NOMO-1 treated with dmso at 0.1 percent for 144 hours (cell line): ENCODE measurements at regions not wholly inside any gene's neighbourhood (a gene's known extent, or its start where the extent isn't known, plus 50 kb on each side); places are given as distances from the start of the nearest gene placed in this dataset.

Experiments used
- DNase-seq: peaks from one replicate; lab custom pipeline; 2025; ENCODE audit not compliant: unreplicated experiment; lab: John Stamatoyannopoulos, UW

- no peak for DNase-seq
Measured at GRCh38 chr4:18934197-18934596, 912.6 kb upstream of the LCORL start.

- no peak for DNase-seq
Measured at GRCh38 chr4:18932730-18933339, 911.3 kb upstream of the LCORL start.

DNA sequence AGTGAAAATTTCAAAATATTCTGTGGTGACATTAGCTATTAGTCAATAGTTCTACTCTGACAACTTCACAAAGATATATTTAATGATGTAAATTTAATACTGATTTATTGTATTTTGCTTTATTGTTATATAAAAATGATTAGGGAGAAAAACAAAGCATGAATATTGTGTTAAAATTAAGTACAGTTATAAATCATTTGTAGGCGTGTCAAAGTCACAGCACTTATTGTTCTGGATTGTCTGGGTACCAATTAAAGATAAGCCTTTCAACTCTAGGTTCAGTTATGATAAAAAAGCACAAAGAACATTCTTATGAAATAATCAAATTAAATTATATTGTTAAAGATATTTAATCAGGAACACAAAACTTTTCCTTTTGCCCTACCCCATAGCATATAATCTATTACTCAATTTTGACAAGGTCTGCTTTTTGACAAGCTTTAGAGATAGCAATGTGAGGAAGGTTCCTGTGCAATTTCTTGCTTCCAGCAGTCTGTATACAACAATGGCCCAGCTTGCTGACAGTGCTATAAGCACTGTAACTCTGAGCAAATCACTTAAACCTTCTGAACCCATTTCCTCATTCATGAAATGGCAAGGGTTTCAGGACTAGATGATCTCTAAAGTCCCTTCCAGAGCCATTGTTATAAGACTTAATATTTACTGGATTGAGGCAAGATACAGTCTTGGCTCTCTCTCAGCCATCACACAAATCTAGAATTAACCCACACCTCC, 910.3 kb upstream of the LCORL start:
- no peak for DNase-seq

DNA sequence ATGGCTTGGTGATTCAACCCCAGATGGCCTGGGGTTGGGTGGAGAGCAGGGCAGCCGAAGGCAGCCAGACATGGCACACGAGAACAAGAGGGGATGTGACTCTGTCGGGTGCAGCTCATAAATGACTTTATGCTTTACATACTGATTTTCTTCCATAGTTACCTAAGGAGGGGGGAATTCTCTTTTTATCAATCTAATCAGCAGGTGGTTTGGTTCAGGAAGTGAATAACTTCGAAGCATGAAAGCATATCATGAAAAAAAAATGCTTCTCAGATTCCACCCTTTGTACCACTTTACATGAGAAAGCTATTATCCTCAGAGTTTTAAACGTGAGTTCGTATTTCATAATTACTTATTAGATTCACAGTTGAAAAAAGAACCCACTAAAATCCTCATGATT, 908.9 kb upstream of the LCORL start:
- no peak for DNase-seq

GRCh38 chr4:18923496-18924161, 902.1 kb upstream of the LCORL start:
- DNase-seq: no peak

GRCh38 chr4:18917689-18918088, 896.1 kb upstream of the LCORL start:
- DNase-seq: no peak

- no peak for DNase-seq
Measured at GRCh38 chr4:18914182-18914581, 892.6 kb upstream of the LCORL start.

- DNase-seq: no peak
Measured at GRCh38 chr4:18894928-18895327, 873.4 kb upstream of the LCORL start.

- DNase-seq: no peak
Measured at GRCh38 chr4:18882468-18882867, 860.9 kb upstream of the LCORL start.

DNA sequence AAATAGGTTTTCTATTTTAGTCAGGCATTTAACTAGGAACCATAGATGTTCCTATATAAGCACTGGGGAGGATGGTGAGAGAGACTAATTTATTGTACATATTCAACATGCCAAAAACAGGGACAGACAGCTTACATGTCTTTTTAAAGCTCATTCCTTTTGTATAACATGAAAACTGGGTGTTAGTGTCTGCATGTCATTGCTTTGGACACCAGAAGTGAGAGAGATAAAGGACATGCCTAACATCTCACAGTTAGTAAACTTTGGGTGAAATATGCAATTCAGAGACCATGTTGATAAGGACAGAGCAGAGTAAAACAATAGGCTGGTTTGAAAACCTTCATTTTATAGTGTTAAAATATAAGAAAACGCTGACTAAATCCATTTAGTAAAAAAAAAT, 860.0 kb upstream of the LCORL start:
- no peak for DNase-seq

DNA sequence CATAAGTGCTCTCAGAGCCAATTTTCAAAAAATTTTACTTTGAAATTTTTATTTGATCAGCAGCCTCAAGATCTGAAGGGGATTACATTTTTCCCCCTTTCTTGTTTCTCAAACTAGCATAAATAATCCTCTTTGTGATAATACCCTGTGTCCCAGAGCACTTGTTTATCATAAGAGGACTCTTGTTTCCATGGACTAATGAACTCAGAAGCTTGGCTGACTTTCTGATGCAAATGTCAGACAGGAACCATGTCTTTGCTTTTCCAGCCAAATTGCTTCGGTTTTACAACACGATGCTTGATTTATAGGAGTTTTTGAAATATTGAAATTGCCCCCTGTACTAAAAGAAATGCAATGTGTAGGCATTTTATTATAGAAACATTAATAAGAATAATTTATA, 859.3 kb upstream of the LCORL start:
- DNase-seq: no peak

DNA sequence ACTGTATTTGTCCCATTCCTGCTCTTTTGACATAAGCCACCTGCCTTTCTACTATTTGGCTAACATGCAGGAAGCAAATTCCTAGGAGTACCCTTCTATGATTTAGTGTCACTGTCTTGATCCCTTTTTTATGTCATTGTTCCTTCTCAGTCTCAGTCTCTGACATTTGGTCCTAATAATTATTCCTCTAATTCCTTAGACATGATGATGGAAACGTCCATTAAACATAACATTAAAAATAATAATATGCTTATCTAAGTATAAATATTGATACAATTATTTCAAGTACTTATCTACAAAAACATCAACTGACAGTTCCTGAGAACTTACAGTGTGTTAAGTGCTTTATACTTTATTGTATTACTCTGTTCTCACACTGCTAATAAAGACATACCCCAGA, 857.0 kb upstream of the LCORL start:
- no peak for DNase-seq

- DNase-seq: no peak
Measured at GRCh38 chr4:18869166-18869565, 847.6 kb upstream of the LCORL start.

DNA sequence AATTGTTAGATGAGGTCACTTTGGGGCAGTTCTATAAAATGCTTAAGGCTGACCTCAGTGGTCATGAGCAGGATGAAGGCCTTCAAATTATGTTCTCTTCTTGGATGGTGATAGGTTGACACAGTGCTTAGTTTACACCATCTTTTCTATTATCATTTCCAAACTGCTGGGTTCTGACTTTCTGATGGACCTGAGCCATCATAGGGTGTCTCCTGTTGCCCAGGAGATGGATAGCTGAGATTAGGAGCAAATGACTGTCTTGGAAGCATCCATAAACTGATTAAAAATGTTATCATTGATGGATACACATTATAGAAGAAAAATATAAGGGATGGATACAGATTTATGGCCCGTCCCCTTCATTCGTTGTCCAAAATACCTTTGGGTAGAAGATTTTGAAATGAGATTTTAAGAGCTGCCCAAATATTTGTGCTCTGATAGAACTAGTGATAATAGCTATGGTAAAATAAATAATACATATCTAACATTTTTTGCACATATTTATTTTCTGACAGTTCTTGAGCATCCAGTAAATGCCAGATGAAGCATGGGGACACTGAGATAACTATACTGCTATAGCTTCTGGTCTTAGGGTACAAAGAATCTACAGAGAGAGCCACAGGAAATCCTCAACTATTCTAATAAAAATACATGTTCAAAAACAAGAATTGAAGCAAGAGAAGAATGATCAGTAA, 839.4 kb upstream of the LCORL start:
- DNase-seq: no peak

DNA sequence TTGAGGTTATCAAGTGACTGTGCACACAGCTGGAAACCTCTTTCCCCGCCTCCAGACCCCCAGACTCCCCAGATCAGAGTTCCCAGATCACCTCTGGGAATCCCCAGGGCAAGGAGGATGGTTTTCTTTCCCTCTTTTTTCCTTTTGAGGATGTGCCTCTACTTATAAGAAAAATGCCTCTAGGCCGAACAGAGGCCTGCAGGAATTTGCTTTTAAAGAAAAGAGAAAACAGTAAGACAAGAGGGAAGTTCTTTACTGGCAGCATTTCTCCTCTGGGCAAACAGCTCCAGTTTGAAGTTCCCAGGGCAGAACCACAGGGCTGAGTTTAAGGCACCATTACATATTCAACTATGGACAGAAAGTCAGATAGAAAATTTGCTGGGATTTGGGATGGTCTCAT, 837.9 kb upstream of the LCORL start:
- DNase-seq: no peak

DNA sequence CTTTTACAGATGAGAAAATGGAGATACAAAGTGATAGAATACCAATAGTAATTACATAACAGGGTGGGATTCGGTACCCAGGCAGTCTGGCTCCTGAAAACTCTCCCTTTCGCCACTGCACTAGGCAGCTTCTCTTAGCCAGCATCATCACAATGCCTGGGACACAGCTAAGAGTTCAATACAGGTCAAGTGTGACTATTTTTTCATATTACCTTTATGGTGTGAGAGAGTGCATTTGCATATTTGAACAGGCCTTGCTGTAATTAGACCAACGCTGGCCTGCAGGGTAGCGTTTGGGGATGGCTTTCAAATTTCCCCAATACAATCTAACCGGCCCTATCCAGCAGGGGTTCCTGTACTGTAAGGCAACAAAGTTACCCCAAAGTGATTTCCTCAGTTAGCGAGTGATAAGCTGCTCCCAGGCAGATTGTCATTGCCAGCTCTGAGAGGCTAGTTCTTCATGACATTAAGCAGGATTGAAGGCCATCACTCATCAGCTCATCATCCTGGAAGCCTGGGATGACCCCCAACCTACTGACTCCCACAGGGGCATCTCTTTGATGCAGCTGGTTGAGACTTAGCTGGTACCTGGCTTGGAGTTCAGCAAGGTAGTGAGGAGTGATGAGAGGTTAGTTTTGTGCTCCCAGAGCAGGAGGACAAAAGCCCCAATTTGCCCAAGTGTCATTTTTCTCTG, 836.8 kb upstream of the LCORL start:
- no peak for DNase-seq

GRCh38 chr4:18850867-18851266, 829.3 kb upstream of the LCORL start:
- no peak for DNase-seq

DNA sequence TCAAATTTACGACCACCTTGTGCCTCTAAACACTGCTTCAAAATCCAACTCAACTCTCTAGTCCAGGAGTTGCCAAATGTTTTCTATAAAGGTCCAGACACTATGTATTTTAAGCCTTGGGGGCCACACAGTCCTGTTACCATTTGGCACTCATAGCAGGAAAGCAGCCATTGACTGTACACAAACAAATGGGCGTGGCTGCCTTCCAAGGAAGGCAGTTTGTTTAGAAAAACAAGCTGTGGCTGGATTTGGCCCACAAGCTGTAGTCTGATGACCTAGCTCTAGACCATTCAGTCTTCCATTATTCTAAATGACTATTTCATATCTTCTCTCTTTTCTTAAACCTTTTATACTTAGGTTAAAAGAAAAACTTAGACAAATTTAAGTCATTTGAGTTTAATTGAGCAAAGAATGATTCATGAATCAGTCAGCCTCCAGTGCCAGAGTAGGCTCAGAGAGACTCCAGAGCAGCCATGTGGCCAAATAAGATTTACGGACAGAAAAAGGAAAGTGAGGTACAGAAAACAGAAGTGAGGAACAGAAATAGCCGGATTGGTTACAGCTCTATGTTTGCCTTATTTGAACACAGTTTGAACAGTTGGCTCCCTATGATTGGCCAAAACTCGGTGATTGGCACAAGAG, 825.8 kb upstream of the LCORL start:
- no peak for DNase-seq

- DNase-seq: no peak
Measured at GRCh38 chr4:18846313-18846712, 824.8 kb upstream of the LCORL start.

GRCh38 chr4:18844726-18845125, 823.2 kb upstream of the LCORL start:
- no peak for DNase-seq

GRCh38 chr4:18842431-18842830, 820.9 kb upstream of the LCORL start:
- DNase-seq: no peak
